ENCODE measurements at regions not wholly inside any gene's neighbourhood (a gene's known extent, or its start where the extent isn't known, plus 50 kb on each side); places are given as distances from the start of the nearest gene placed in this dataset.

DNA sequence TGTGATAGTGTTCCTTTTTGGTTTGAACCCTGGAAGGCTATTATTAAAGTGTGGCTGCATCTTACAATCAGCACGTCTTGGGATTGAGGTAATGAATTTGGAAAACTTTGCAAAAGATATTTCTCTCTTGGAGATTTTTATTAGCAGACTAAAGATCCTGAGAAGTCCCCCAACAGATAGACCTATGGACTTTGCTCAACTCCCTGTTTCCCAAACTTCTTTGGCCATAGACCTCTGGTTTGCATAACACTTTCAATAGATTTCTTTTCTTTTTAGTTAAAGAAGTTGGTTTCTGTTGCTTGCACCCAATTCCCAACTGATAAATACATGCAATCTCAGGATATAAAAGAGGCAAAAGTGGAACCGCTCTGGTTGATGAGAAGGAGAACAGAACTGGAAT, 465.8 kb upstream of the PROK2 start:
- H3K27me3 ChIP-seq (ENCODE audit: insufficient read depth, low read length), result no peaks in the 10 kb centered on the region
- H3K9me3 ChIP-seq (ENCODE audit: low read depth, low read length), result no peaks in the 10 kb centered on the region
- H3K4me1 ChIP-seq (ENCODE audit: insufficient read depth, low read length), result peaks cover 2% of the 10 kb centered on the region
- H3K4me3 ChIP-seq (ENCODE audit: low read length), result no peak overlapping the region

DNA sequence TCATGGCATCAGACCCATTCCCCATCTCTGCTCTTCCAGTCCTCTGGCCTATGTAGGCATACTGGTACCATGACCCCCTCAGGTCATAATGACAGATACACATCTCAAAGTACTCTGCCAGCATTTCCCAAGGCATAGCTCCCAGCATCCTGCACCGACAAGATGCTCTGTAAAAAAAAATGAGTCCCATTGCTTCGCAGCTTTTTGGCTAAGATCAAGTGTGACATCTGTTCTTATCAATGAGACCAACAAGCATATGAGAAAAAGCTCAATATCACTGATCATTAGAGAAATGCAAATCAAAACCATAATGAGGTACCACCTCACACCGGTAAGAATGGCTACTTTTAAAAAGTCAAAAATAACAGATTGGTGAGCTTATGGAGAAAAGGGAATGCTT, 463.9 kb upstream of the PROK2 start:
- Histone ChIP-seq H3K27me3 (ENCODE audit: insufficient read depth, low read length) (no peaks in the 10 kb centered on the region), H3K4me3 (ENCODE audit: low read length) (no peak overlapping the region), H3K4me1 (ENCODE audit: insufficient read depth, low read length) (no peaks in the 10 kb centered on the region), H3K9me3 (ENCODE audit: low read depth, low read length) (no peaks in the 10 kb centered on the region)

DNA sequence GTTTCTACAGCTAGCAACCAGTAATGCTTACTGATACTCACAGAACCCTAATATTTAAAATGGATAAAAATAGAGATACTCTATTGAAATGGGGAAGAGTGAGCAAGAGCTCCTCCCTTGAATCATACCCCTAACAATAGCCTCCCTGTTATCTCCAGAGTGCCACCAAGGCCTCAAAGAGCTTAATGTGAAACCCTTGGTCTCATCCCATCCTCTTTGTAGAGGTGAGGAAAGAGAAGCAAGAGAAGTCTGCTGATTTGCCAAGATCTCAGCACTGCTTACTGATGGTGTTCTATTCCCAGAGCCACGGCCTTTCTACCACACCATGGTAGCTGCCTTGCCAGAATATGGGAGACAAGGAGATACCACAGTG, 463.4 kb upstream of the PROK2 start:
- Histone ChIP-seq H3K4me1 (ENCODE audit: insufficient read depth, low read length) (no peaks in the 10 kb centered on the region), H3K4me3 (ENCODE audit: low read length) (no peak overlapping the region), H3K27me3 (ENCODE audit: insufficient read depth, low read length) (no peaks in the 10 kb centered on the region), H3K9me3 (ENCODE audit: low read depth, low read length) (no peaks in the 10 kb centered on the region)

DNA sequence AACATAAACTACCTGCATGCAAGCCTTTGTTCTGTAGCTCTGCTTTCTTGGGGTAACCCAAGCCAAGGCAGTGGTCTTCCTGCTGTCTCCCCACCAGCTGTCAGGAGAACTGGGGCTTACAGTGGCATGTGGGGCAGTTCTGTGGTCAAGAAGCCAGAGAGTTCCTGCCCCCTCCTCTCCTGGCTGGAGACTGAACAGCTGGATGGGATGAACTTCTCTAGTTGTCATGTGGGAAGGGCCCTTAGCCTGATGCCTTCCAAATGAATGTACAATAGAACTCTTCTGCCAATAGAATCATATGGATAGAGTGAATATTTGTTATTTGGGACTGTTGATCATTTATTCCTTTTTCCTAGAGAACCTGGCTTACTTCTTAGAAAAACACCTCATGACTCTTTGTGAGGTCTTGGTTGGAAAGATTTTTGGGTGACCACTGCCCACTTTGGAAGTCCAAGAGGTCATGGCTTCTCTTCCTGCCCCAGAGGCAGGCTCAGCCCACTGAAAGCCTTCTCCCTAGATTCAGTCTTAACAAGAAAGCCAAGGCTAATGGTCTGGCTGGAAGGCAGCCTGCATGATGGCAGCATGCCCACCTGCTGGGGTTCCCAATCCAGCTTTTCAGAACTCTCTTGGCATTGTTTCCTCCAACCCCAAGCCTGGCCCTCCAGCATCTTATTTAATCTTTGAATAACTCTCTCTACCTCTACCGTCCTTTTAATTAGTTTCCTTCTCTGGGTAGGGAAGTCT, 462.9 kb upstream of the PROK2 start:
- no peaks in the 10 kb centered on the region for H3K9me3 ChIP-seq (ENCODE audit: low read depth, low read length)

DNA sequence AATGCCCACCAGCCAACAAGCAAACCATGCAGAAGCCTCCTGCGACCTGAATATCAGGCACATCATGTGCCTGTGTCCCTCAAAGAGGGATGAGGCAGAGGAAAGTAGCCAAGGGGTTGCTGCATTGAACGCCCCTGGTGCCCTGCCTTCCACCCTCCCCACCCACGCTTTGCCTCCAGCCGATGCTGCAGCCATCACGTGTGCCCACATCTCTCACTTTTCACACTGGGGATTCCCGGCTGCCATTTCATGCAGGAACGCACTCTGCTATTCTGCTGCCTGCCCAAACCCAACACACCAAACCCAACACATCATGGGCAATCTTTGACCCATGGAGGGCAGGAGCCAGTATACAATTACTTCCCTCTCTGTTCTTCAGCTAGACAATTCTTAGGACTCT, 462.2 kb upstream of the PROK2 start:
- Histone ChIP-seq H3K27me3 (ENCODE audit: insufficient read depth, low read length) (no peaks in the 10 kb centered on the region), H3K9me3 (ENCODE audit: low read depth, low read length) (no peaks in the 10 kb centered on the region), H3K4me1 (ENCODE audit: insufficient read depth, low read length) (no peaks in the 10 kb centered on the region), H3K4me3 (ENCODE audit: low read length) (no peak overlapping the region)

More for the DNA sequence above, 462.9 kb upstream of the PROK2 start:
- Histone ChIP-seq H3K4me1 (ENCODE audit: insufficient read depth, low read length) (no peaks in the 10 kb centered on the region), H3K4me3 (ENCODE audit: low read length) (no peak overlapping the region), H3K27me3 (ENCODE audit: insufficient read depth, low read length) (no peaks in the 10 kb centered on the region)

DNA sequence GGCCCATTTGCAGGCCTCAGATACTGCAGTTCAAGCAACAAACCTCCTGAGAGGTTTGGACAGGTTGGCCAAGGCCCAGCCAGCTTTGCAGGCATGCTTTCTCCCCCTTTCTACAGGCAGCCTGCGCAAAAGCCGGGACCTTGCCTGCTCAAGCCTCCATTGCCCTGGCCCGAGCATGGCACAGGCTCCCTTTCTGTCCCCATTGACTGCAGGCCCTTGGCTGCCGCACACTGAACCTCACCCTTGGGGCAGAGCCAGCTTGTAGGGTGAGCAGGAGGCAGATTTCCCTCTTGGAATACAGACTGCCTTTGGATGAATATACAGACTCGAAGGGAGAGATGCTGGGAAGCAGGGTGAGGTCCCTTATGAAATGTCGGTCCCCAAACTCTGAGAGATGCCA, 461.7 kb upstream of the PROK2 start:
- no peaks in the 10 kb centered on the region for H3K4me1 ChIP-seq (ENCODE audit: insufficient read depth, low read length)

DNA sequence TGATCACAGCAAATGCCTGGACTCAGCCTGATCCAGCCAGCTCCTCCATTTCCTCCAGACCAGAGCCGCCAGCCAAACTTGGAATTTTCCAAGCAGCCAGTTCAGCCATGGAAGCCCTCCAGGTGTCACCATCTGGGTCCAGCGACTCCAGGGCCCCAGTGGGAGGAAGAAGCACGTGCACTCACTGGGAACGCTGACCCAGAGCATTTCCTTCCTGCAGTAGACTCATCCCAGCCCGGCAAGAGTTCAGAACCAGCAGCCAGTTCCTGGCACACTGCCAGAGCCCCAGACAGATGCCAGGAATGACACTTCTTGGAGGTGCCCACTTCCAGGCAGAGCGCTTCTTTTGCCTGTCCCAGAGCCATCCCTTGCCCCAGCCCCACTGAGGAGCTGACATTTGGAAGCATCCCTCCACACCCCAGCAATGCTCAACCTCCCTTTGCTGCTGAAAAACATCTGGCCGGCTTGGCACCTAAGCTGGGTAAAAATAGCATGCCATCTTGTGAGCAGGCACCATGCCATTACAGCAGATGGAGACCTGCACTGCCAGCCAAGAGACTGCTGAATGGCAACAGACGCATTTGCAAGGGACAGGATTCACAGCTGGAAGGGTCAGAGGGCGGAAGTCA, 460.3 kb upstream of the PROK2 start:
- Histone ChIP-seq H3K4me1 (ENCODE audit: insufficient read depth, low read length) (no peaks in the 10 kb centered on the region), H3K4me3 (ENCODE audit: low read length) (no peak overlapping the region), H3K9me3 (ENCODE audit: low read depth, low read length) (no peaks in the 10 kb centered on the region), H3K27me3 (ENCODE audit: insufficient read depth, low read length) (no peaks in the 10 kb centered on the region)

More for the DNA sequence above, 461.7 kb upstream of the PROK2 start:
- Histone ChIP-seq H3K4me3 (ENCODE audit: low read length) (no peak overlapping the region), H3K9me3 (ENCODE audit: low read depth, low read length) (no peaks in the 10 kb centered on the region), H3K27me3 (ENCODE audit: insufficient read depth, low read length) (no peaks in the 10 kb centered on the region)

DNA sequence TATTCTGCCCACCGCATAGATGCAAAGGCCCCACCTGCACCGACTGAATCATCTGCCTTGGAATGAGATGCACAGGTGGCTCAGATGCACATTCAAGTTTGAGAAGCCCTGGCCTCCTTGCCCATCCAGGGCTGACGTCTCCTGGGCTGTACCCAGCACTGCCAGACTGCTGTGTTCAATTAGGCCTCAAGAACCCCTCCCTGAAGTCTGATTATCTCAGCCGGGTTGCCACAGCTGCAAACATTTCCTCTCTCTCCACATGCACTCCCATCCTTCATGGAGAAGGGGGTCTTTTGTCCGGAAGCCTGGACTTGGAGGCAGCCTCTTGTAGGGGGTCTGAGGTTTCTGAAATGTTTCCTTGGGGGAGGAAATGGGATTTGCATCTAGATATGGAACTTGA, 459.4 kb upstream of the PROK2 start:
- H3K4me1 ChIP-seq (ENCODE audit: insufficient read depth, low read length), result no peaks in the 10 kb centered on the region
- H3K9me3 ChIP-seq (ENCODE audit: low read depth, low read length), result no peaks in the 10 kb centered on the region
- no peak overlapping the region for H3K4me3 ChIP-seq (ENCODE audit: low read length)
- H3K27me3 ChIP-seq (ENCODE audit: insufficient read depth, low read length), result no peaks in the 10 kb centered on the region

DNA sequence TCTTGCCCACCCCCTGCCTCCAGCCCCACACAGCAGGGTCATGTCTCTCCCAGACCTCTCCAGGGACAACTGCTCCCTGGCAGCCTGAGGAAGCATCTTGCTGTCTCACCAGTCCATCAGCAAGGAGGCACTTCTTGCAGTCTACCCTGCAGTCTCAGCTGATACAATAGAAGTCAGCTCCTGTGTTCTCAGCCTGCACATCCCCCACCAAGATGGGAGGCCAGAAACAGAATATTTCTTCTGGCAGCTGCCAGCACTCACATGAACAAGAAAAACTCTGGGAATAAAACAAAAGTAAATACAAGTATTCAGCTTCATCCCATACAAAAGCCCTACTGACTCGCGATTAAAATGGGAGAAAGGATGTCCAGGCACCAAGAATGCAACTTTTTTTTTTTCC, 457.4 kb upstream of the PROK2 start:
- H3K9me3 ChIP-seq (ENCODE audit: low read depth, low read length), result no peaks in the 10 kb centered on the region
- H3K27me3 ChIP-seq (ENCODE audit: insufficient read depth, low read length), result no peaks in the 10 kb centered on the region

DNA sequence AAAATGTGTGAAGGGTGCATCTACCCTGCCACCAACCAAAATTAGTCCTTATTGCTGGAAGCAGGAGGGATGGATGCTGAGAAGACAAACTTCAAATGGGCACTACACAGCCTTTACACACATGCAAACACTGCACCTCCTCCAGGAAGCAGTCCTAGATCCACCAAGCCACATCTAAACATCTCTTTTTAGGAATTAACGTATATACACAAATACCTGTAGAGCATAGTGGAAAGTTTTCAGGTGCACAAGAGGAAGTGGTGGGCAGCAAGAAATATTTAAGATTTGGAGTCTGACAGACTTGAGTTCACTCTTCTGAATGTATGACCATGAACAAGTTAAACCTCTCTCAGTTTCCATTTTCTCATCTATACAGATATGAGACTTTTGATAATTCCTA, 456.6 kb upstream of the PROK2 start:
- Histone ChIP-seq H3K4me3 (ENCODE audit: low read length) (no peak overlapping the region), H3K27me3 (ENCODE audit: insufficient read depth, low read length) (no peaks in the 10 kb centered on the region), H3K9me3 (ENCODE audit: low read depth, low read length) (no peaks in the 10 kb centered on the region), H3K4me1 (ENCODE audit: insufficient read depth, low read length) (no peaks in the 10 kb centered on the region)

More for the DNA sequence above, 457.4 kb upstream of the PROK2 start:
- H3K4me3 ChIP-seq (ENCODE audit: low read length), result no peak overlapping the region
- no peaks in the 10 kb centered on the region for H3K4me1 ChIP-seq (ENCODE audit: insufficient read depth, low read length)

DNA sequence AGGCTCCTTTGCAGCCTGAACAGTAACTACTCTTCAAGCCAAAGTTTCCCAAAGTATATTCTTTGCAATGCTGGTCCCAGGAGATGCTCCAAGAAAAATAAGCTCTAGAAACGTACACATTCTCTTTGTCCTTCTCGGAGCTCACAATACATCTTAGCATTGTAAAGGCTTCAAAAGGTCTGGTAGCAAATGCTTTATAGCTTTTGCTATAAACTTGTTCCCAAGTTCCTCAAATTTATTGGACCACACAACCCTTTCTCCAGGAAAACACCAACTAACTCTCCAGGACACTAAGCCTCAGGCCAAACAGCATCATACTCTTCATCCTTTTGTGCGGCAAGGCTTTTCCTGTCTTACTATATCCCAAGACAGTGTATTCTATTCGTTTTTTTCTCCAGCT, 455.6 kb upstream of the PROK2 start:
- Histone ChIP-seq H3K4me1 (ENCODE audit: insufficient read depth, low read length) (no peaks in the 10 kb centered on the region), H3K9me3 (ENCODE audit: low read depth, low read length) (no peaks in the 10 kb centered on the region), H3K27me3 (ENCODE audit: insufficient read depth, low read length) (no peaks in the 10 kb centered on the region), H3K4me3 (ENCODE audit: low read length) (no peak overlapping the region)

DNA sequence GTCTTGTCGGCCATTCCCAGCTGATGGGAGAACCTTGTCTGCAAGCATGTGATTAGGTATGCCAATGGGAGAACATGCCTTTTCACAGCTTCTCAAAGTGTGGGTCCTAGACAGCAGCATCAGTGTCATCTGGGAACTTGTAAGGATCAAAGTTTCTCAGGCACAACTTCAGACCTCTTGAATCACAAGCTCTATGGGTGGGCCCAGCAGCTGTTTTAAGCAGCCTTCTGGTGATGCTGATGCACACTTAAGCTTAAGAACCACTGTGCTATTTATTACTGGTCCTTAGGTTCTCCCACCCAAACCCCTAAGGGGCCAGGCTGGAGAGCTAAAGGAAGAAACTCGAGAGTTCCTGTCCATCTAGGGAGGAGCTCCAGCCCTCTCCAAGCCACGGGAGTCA, 453.9 kb upstream of the PROK2 start:
- H3K4me1 ChIP-seq (ENCODE audit: insufficient read depth, low read length), result no peaks in the 10 kb centered on the region
- no peak overlapping the region for H3K4me3 ChIP-seq (ENCODE audit: low read length)
- H3K27me3 ChIP-seq (ENCODE audit: insufficient read depth, low read length), result no peaks in the 10 kb centered on the region
- no peaks in the 10 kb centered on the region for H3K9me3 ChIP-seq (ENCODE audit: low read depth, low read length)

DNA sequence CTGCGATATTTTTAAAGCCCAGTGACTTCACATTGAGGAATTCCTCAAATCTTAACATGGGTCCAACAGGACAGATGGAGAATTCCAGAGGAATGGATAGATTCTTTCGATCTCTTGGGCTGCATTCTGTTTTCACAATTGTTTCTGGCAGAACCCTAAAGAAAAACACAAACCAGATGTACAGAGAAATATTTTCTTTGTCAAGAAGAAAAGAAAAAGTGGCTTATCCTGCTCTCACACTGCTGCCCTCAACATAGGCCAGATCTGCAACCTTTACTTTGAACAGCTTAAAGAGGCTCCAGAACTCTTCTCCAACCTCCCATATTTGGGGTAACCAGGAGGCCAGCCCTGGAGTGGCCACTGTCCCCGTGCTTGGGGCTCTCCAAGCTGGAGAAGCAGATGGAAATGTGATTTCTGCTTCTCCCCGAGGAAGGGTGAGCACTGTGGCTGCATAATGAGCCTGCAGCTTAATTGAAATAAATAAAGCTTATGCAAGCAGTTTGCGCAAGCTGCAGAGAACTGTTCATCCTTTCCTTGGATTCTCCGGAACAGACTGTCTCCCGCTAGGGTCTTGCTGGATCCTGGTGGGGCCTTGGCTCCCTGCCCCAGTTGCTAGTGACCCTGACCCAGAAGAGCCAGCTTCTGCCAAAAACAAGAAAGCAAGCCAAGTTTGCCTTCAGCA, 453.2 kb upstream of the PROK2 start:
- H3K27me3 ChIP-seq (ENCODE audit: insufficient read depth, low read length), result no peaks in the 10 kb centered on the region
- H3K4me1 ChIP-seq (ENCODE audit: insufficient read depth, low read length), result no peaks in the 10 kb centered on the region
- H3K9me3 ChIP-seq (ENCODE audit: low read depth, low read length), result no peaks in the 10 kb centered on the region
- no peak overlapping the region for H3K4me3 ChIP-seq (ENCODE audit: low read length)

DNA sequence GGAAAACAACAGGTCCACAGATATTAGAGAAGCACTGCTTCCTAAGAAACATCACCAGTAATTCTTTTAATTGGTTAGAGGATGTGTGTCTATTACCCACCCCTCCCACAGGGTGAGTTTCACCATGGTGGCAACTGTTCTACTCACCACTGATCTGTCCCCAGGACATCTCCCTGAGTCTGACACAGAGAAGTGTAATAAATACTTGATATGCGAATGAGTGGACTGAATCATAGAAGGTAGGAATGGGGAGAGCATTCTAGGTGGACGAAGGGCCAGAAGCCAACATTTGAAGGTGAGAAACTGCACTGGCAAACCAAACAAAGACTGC, 452.7 kb upstream of the PROK2 start:
- Histone ChIP-seq H3K4me3 (ENCODE audit: low read length) (no peak overlapping the region), H3K4me1 (ENCODE audit: insufficient read depth, low read length) (no peaks in the 10 kb centered on the region), H3K9me3 (ENCODE audit: low read depth, low read length) (no peaks in the 10 kb centered on the region)

DNA sequence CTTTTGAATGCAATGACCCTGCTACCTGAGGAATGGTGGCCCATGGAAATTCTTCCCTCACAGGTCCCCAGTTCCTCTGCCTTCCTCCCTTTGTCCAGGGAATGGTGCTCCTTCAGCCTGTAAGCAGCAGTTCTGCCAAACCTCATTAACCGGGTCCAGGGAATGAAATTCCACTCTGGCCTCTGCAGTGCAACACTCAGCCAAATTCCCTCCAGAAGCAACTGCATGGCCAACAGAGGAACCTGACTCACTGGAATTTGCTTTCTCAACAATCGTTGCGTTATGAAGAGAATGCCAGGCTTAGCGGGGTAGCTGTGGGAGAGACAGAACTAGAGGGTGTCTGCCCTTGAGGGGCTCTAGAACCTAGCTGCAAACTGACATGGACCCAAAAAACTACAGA, 449.4 kb upstream of the PROK2 start:
- Histone ChIP-seq H3K4me1 (ENCODE audit: insufficient read depth, low read length) (no peaks in the 10 kb centered on the region), H3K4me3 (ENCODE audit: low read length) (no peak overlapping the region), H3K27me3 (ENCODE audit: insufficient read depth, low read length) (no peaks in the 10 kb centered on the region), H3K9me3 (ENCODE audit: low read depth, low read length) (no peaks in the 10 kb centered on the region)

More for the DNA sequence above, 452.7 kb upstream of the PROK2 start:
- no peaks in the 10 kb centered on the region for H3K27me3 ChIP-seq (ENCODE audit: insufficient read depth, low read length)

DNA sequence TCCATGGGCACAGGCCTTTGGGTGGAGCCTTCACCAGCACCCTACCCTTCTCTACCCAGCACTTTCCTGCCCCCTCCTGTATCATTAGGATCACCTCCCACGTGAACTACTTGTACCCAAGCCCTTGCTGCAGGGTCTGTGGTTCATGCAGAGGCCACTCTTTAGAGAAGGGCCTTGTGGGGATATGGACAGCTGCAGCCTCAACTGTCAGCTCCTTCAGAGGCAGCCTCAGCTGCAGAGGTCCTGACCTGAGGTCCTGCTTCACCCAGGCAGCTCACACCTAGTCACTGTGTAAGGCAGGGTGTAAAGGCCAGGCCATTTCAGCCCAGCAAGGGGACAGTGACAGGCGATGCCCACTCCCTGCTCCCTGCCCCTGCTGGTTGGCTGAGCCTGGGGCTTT, 448.6 kb upstream of the PROK2 start:
- H3K4me3 ChIP-seq (ENCODE audit: low read length), result no peak overlapping the region
- no peaks in the 10 kb centered on the region for H3K4me1 ChIP-seq (ENCODE audit: insufficient read depth, low read length)
- H3K27me3 ChIP-seq (ENCODE audit: insufficient read depth, low read length), result no peaks in the 10 kb centered on the region
- H3K9me3 ChIP-seq (ENCODE audit: low read depth, low read length), result no peaks in the 10 kb centered on the region

Measured in mononuclear cell (primary cell).